ENCODE measurements at regions not wholly inside any gene's neighbourhood (a gene's known extent, or its start where the extent isn't known, plus 50 kb on each side); places are given as distances from the start of the nearest gene placed in this dataset.

- no peak for TF ChIP-seq GTF2F1 (IDR thresholded peaks at IDR 0.05; ENCODE audit: borderline replicate concordance, low read depth, low read length)
- TF ChIP-seq ATF3 (IDR thresholded peaks at IDR 0.05; ENCODE audit: insufficient read depth, low read depth, low read length), result no peak
- no peak for TF ChIP-seq TEAD4 (IDR thresholded peaks at IDR 0.05; ENCODE audit: low read depth, low read length)
- TF ChIP-seq TBP (IDR thresholded peaks at IDR 0.05; ENCODE audit: low read depth, low read length), result no peak
These were observed 151.9 kb upstream of the CPM start (continued) for GRCh38 chr12:69084816-69085378.
